A549 (cell line): ENCODE measurements at regions not wholly inside any gene's neighbourhood (a gene's known extent, or its start where the extent isn't known, plus 50 kb on each side); places are given as distances from the start of the nearest gene placed in this dataset.

ENCODE experiments used
- ATAC-seq, 2 experiments: fragments of 200-7000 bp in 1 of 2; fragments of >200 bp in 1 of 2; cut with Nextera tagmentation in 1 of 2; cut with Tn5 transposase in 1 of 2; 3 replicates each; pipeline versions ENCODE4 v1.8.0 to v1.9.1; 2018 to 2020; ENCODE audit warnings: mild to moderate bottlenecking in 1 of 2, moderate library complexity in 1 of 2
- CTCF ChIA-PET: fragments of 300-600 bp; sonication (Branson Sonifier 250); formaldehyde crosslinking; extraction: SDS; loops from one replicate; lab custom pipeline; 2021; ENCODE audit warnings: antibody characterized with exemption, inconsistent platforms; lab: Yijun Ruan, JAX
- POLR2A ChIA-PET: fragments of 350-600 bp; formaldehyde crosslinking; extraction: SDS; loops from one replicate; lab custom pipeline; 2021; ENCODE audit warnings: antibody characterized with exemption, inconsistent platforms; lab: Yijun Ruan, JAX
- DNase-seq, 2 experiments: peaks; one replicate each; pipeline versions ENCODE4 v3.0.0 to v3.0.0-alpha.2; 2011 to 2016; ENCODE audit warnings: low read depth in 1 of 2, low spot score in 1 of 2
- FAIRE-seq: peaks from 2 replicates; lab custom pipeline; 2011; peaks lifted over from hg19 to GRCh38; lab: Jason Lieb, UNC
- H3K27ac ChIP-seq, 2 experiments: fragments of >200 bp; sonication (Bioruptor Twin); formaldehyde crosslinking; 3 replicates each; pipeline ENCODE4 v1.5.1; 2016 to 2017
- H3K4me1 ChIP-seq: fragments of >200 bp; sonication (Bioruptor Twin); formaldehyde crosslinking; 3 replicates; pipeline ENCODE4 v1.6.1; 2016
- H3K4me2 ChIP-seq: fragments of >200 bp; sonication (Bioruptor Twin); formaldehyde crosslinking; 3 replicates; pipeline ENCODE4 v1.6.1; 2016
- H3K4me3 ChIP-seq: fragments of >200 bp; sonication (Bioruptor Twin); formaldehyde crosslinking; 3 replicates; pipeline ENCODE4 v1.5.1; 2016
- H3K9me3 ChIP-seq: fragments of >200 bp; sonication (Bioruptor Twin); formaldehyde crosslinking; 3 replicates; pipeline ENCODE4 v1.6.1; 2016
- CEBPB ChIP-seq, 2 experiments: fragments of >200 bp in 1 of 2; sonication (Bioruptor Twin) in 1 of 2; formaldehyde crosslinking in 1 of 2; IDR thresholded peaks; 2 replicates each; pipeline ENCODE4 v1.6.1; 2012 to 2016
- E2F6 ChIP-seq: IDR thresholded peaks from 2 replicates; pipeline ENCODE4 v1.6.1; 2012; ENCODE audit warnings: low read depth, borderline replicate concordance
- EHF ChIP-seq: fragments of 250-450 bp; sonication (Bioruptor Pico); IDR thresholded peaks from 2 replicates; pipeline ENCODE4 v1.5.0; 2020; ENCODE audit warnings: mild to moderate bottlenecking
- ELK1 ChIP-seq: fragments of 150-350 bp; IDR thresholded peaks from 2 replicates; pipeline ENCODE4 v1.6.1; 2014; ENCODE audit warnings: low read depth, mild to moderate bottlenecking, low read length
- EP300 ChIP-seq, 2 experiments: fragments of >200 bp; sonication (Bioruptor Twin); formaldehyde crosslinking; IDR thresholded peaks; 2 replicates in 1 of 2; 3 replicates in 1 of 2; pipeline ENCODE4 v1.6.1; 2016 to 2017
- FOSL2 ChIP-seq, 2 experiments: fragments of 450-650 bp in 1 of 2; fragments of >200 bp in 1 of 2; sonication (Bioruptor Twin) in 1 of 2; formaldehyde crosslinking; IDR thresholded peaks; 2 replicates each; pipeline versions ENCODE4 v1.5.0 to v1.6.1; 2016 to 2020; ENCODE audit warnings: mild to moderate bottlenecking in 1 of 2, moderate library complexity in 1 of 2
- HDAC2 ChIP-seq: fragments of 200-600 bp; sonication (generic); IDR thresholded peaks from 2 replicates; pipeline ENCODE4 v1.6.1; 2016
- HES2 ChIP-seq: fragments of >200 bp; sonication (Bioruptor Twin); formaldehyde crosslinking; IDR thresholded peaks from 2 replicates; pipeline ENCODE4 v1.6.1; 2016
- HEYL ChIP-seq: fragments of 250-450 bp; sonication (Bioruptor Pico); IDR thresholded peaks from 2 replicates; pipeline ENCODE4 v1.8.0; 2021; ENCODE audit warnings: mild to moderate bottlenecking, moderate library complexity
- HOXA7 ChIP-seq: fragments of 250-450 bp; sonication (Bioruptor Pico); IDR thresholded peaks from 2 replicates; pipeline ENCODE4 v1.5.0; 2020; ENCODE audit warnings: mild to moderate bottlenecking, moderate library complexity
- HOXB5 ChIP-seq: fragments of 250-450 bp; sonication (Bioruptor Pico); IDR thresholded peaks from 2 replicates; pipeline ENCODE4 v1.5.0; 2020; ENCODE audit warnings: mild to moderate bottlenecking, moderate library complexity
- JUNB ChIP-seq: fragments of >200 bp; sonication (Bioruptor Twin); formaldehyde crosslinking; IDR thresholded peaks from 2 replicates; pipeline ENCODE4 v1.6.1; 2016
- KDM1A ChIP-seq: fragments of 200-600 bp; sonication (generic); IDR thresholded peaks from 2 replicates; pipeline ENCODE4 v1.6.1; 2016; ENCODE audit warnings: low read depth, mild to moderate bottlenecking
- KDM5A ChIP-seq: fragments of 200-600 bp; sonication (generic); IDR thresholded peaks from 2 replicates; pipeline ENCODE4 v1.6.1; 2016; ENCODE audit warnings: antibody characterized with exemption, mild to moderate bottlenecking
- MAFK ChIP-seq: fragments of 450-650 bp; IDR thresholded peaks from 2 replicates; pipeline ENCODE4 v1.6.1; 2014; ENCODE audit not compliant: partially characterized antibody
- MYC ChIP-seq: IDR thresholded peaks from 2 replicates; pipeline ENCODE4 v1.6.1; 2012; ENCODE audit warnings: mild to moderate bottlenecking, inconsistent platforms, low read length, improper control_type of control experiment, borderline replicate concordance
- NFE2L2 ChIP-seq: fragments of 150-350 bp; conservative IDR thresholded peaks from 2 replicates; pipeline ENCODE4 v1.6.1; 2014; ENCODE audit warnings: low read length
- NR3C1 ChIP-seq: fragments of >200 bp; sonication (Bioruptor Twin); formaldehyde crosslinking; IDR thresholded peaks from 3 replicates; pipeline ENCODE4 v1.6.1; 2017
- PBX3 ChIP-seq: IDR thresholded peaks from 2 replicates; pipeline ENCODE4 v1.6.1; 2012
- PHF8 ChIP-seq: fragments of 200-600 bp; sonication (generic); IDR thresholded peaks from 2 replicates; pipeline ENCODE4 v1.6.1; 2016; ENCODE audit warnings: low read depth, mild to moderate bottlenecking, antibody characterized with exemption, moderate library complexity, borderline replicate concordance
- POLR2AphosphoS2 ChIP-seq: conservative IDR thresholded peaks from 2 replicates; pipeline ENCODE4 v1.6.1; 2012; ENCODE audit warnings: low read length, improper control_type of control experiment, inconsistent platforms
- RCOR1 ChIP-seq: fragments of 150-350 bp; IDR thresholded peaks from 2 replicates; pipeline ENCODE4 v1.6.1; 2014; ENCODE audit warnings: antibody characterized with exemption, low read length, low read depth
- RNF2 ChIP-seq: fragments of 200-600 bp; sonication (generic); IDR thresholded peaks from 2 replicates; pipeline ENCODE4 v1.6.1; 2016; ENCODE audit warnings: low read depth, mild to moderate bottlenecking, antibody characterized with exemption, moderate library complexity, borderline replicate concordance
- TP53 ChIP-seq: fragments of 250-450 bp; sonication (Bioruptor Pico); IDR thresholded peaks from 2 replicates; pipeline ENCODE4 v1.5.0; 2021; ENCODE audit warnings: mild to moderate bottlenecking, moderate library complexity
- USF2 ChIP-seq: fragments of 450-650 bp; IDR thresholded peaks from 2 replicates; pipeline ENCODE4 v1.6.1; 2014; ENCODE audit warnings: antibody characterized with exemption
- ZFP36 ChIP-seq: fragments of 450-650 bp; IDR thresholded peaks from 2 replicates; pipeline ENCODE4 v1.6.1; 2014; ENCODE audit warnings: borderline replicate concordance; ENCODE audit not compliant: partially characterized antibody
- ZNF302 ChIP-seq: fragments of 250-450 bp; sonication (Bioruptor Pico); IDR thresholded peaks from 2 replicates; pipeline ENCODE4 v1.9.0; 2021; ENCODE audit warnings: inconsistent platforms, mild to moderate bottlenecking, moderate library complexity
- ZSCAN20 ChIP-seq: fragments of 250-450 bp; sonication (Bioruptor Pico); IDR thresholded peaks from 2 replicates; pipeline ENCODE4 v1.8.0; 2022; ENCODE audit warnings: mild to moderate bottlenecking, moderate library complexity
- WGBS: methylation state at CpG from one replicate; pipeline ENCODE4 v1.1.6; 2017; ENCODE audit errors: missing lambda C conversion rate; 5-methylcytosine and 5-hydroxymethylcytosine counted together

GRCh38 chr13:56396318-56396717 lies 744.4 kb upstream of the PRR20A start:
- no peak for TF ChIP-seq CEBPB (IDR thresholded peaks at IDR 0.05)
- no peak for TF ChIP-seq JUNB
- no peak for TF ChIP-seq E2F6
- no peak for TF ChIP-seq MAFK
- no peak for TF ChIP-seq HOXB5 (CRISPR knock-in tag)
- no peak for TF ChIP-seq ZNF302
- TF ChIP-seq ZSCAN20 (CRISPR knock-in tag), result no peak
- TF ChIP-seq HOXA7 (CRISPR knock-in tag), result no peak
- no peak for TF ChIP-seq TP53 (CRISPR knock-in tag)
- TF ChIP-seq HEYL (CRISPR knock-in tag), result no peak
- no peak for TF ChIP-seq ELK1
- no peak for TF ChIP-seq PHF8
- no peak for TF ChIP-seq USF2
- TF ChIP-seq HES2, result no peak
- no peak for TF ChIP-seq PBX3
- TF ChIP-seq ZFP36, result no peak
- no peak for TF ChIP-seq RNF2
- TF ChIP-seq NFE2L2, result no peak
- no peak for TF ChIP-seq POLR2AphosphoS2
- no peak for TF ChIP-seq RCOR1
- FAIRE-seq (no peak), DNase-seq (no peak), ATAC-seq (no peak)
- Histone ChIP-seq H3K27ac (no peak overlapping the region), H3K4me3 (no peak overlapping the region), H3K4me2 (no peak overlapping the region), H3K4me1 (no peaks in the 10 kb centered on the region), H3K9me3 (no peaks in the 10 kb centered on the region)
- ChIA-PET POLR2A (no interaction called here), CTCF (no interaction called here)
- WGBS, result 1% methylated on average over 2 of the region's 2 CpGs

- no peak for TF ChIP-seq KDM1A
- WGBS, result 0% methylated on average over 3 of the region's 3 CpGs
- H3K4me1 ChIP-seq, result no peaks in the 10 kb centered on the region
- no peak overlapping the region for H3K4me2 ChIP-seq
- ATAC-seq (no peak), DNase-seq (no peak), FAIRE-seq (no peak)
- H3K4me3 ChIP-seq, result no peak overlapping the region
- POLR2A ChIA-PET, result no interaction called here
- H3K27ac ChIP-seq, result no peak overlapping the region
- CTCF ChIA-PET, result no interaction called here
- H3K9me3 ChIP-seq, result no peaks in the 10 kb centered on the region; the same call in 2 of the 3 replicates
Measured at GRCh38 chr13:56400774-56401173, 739.9 kb upstream of the PRR20A start.

- no peaks in the 10 kb centered on the region for H3K9me3 ChIP-seq
- ATAC-seq, result no peak
- no peak for FAIRE-seq
- H3K4me2 ChIP-seq, result no peak overlapping the region
- no peak overlapping the region for H3K27ac ChIP-seq
- no peak for DNase-seq
- no peak overlapping the region for H3K4me3 ChIP-seq
- no peaks in the 10 kb centered on the region for H3K4me1 ChIP-seq
- ChIA-PET POLR2A (no interaction called here), CTCF (no interaction called here)
- no peak for TF ChIP-seq RNF2
- no peak for TF ChIP-seq EHF (CRISPR knock-in tag)
- no peak for TF ChIP-seq NR3C1
- no peak for TF ChIP-seq EP300 (IDR thresholded peaks at IDR 0.05)
- no peak for TF ChIP-seq ZSCAN20 (CRISPR knock-in tag)
- no peak for TF ChIP-seq KDM5A
- no peak for TF ChIP-seq E2F6
- TF ChIP-seq MYC, result no peak
- no peak for TF ChIP-seq FOSL2 (IDR thresholded peaks at IDR 0.05)
- TF ChIP-seq FOSL2 (CRISPR knock-in tag; IDR thresholded peaks at IDR 0.05), result no peak
- TF ChIP-seq RCOR1, result no peak
- TF ChIP-seq CEBPB (IDR thresholded peaks at IDR 0.05), result no peak
- no peak for TF ChIP-seq ELK1
- TF ChIP-seq HDAC2, result no peak
Measured at GRCh38 chr13:56412856-56413255, 727.9 kb upstream of the PRR20A start.
